Endodermal cell (in vitro differentiated cells): ENCODE measurements at regions not wholly inside any gene's neighbourhood (a gene's known extent, or its start where the extent isn't known, plus 50 kb on each side); places are given as distances from the start of the nearest gene placed in this dataset.

Experiments
- DNase-seq: peaks from one replicate; pipeline ENCODE4 v3.0.0-alpha.2; 2017
- H3K27ac ChIP-seq: 2 replicates; pipeline ENCODE4 v1.5.1; 2013; ENCODE audit warnings: mild to moderate bottlenecking, low read depth, low read length, moderate library complexity
- H3K27me3 ChIP-seq: 2 replicates; pipeline ENCODE4 v1.6.1; 2013; ENCODE audit warnings: mild to moderate bottlenecking, low read length, moderate library complexity; ENCODE audit not compliant: insufficient read depth, control insufficient read depth, poor library complexity, severe bottlenecking
- H3K36me3 ChIP-seq: 2 replicates; pipeline ENCODE4 v1.7.0; 2013; ENCODE audit warnings: mild to moderate bottlenecking, low read length, moderate library complexity; ENCODE audit not compliant: control insufficient read depth, insufficient read depth
- H3K4me1 ChIP-seq: one replicate; pipeline ENCODE4 v1.7.0; 2013; ENCODE audit warnings: low read length; ENCODE audit not compliant: control insufficient read depth, insufficient read depth
- H3K4me3 ChIP-seq: 2 replicates; pipeline ENCODE4 v1.5.1; 2013; ENCODE audit warnings: mild to moderate bottlenecking, low read length, moderate library complexity
- H3K9ac ChIP-seq: 2 replicates; pipeline ENCODE4 v1.6.1; 2013; ENCODE audit warnings: mild to moderate bottlenecking, low read length, moderate library complexity; ENCODE audit not compliant: poor library complexity, severe bottlenecking; ENCODE audit errors: extremely low read depth
- H3K9me3 ChIP-seq: 2 replicates; pipeline ENCODE4 v1.6.1; 2013; ENCODE audit warnings: mild to moderate bottlenecking, low read length, moderate library complexity; ENCODE audit not compliant: control insufficient read depth
- H3K27ac Mint-ChIP-seq: 2 replicates; pipeline ENCODE4 v1.8.0; 2020; ENCODE audit warnings: mixed read lengths
- H3K27me3 Mint-ChIP-seq: 2 replicates; pipeline ENCODE4 v1.8.0; 2021; ENCODE audit warnings: mild to moderate bottlenecking, mixed read lengths; ENCODE audit not compliant: insufficient read depth
- H3K36me3 Mint-ChIP-seq: 2 replicates; pipeline ENCODE4 v1.8.0; 2020; ENCODE audit warnings: low read depth, mixed read lengths
- H3K4me1 Mint-ChIP-seq: 2 replicates; pipeline ENCODE4 v1.8.0; 2020; ENCODE audit warnings: mixed read lengths
- H3K4me3 Mint-ChIP-seq: 2 replicates; pipeline ENCODE4 v1.8.0; 2020; ENCODE audit warnings: mild to moderate bottlenecking, moderate library complexity, mixed read lengths
- H3K9me3 Mint-ChIP-seq: 2 replicates; pipeline ENCODE4 v1.8.0; 2020; ENCODE audit warnings: mild to moderate bottlenecking, mixed read lengths
- CTCF ChIP-seq: fragments of 200-600 bp; sonication (generic); conservative IDR thresholded peaks from 2 replicates; pipeline ENCODE4 v1.5.0; 2021; ENCODE audit warnings: antibody characterized with exemption, mild to moderate bottlenecking
- WGBS, 2 experiments: methylation state at CpG; one replicate each; pipeline versions ENCODE4 v1.1.5 to v1.1.7; 2013; ENCODE audit warnings: missing lambda C conversion rate in 2 of 2, mixed read lengths in 1 of 2; ENCODE audit not compliant: insufficient coverage in 1 of 2, insufficient read length in 1 of 2; 5-methylcytosine and 5-hydroxymethylcytosine counted together

GRCh38 chr3:55173504-55173903 is 245.6 kb upstream of the LRTM1 start:
- TF ChIP-seq CTCF = no peak
- Histone ChIP-seq H3K9me3 (no peaks in the 10 kb centered on the region), H3K4me1 (no peaks in the 10 kb centered on the region), H3K36me3 (no peaks in the 10 kb centered on the region), H3K27me3 (no peaks in the 10 kb centered on the region), H3K27ac (no peak overlapping the region), H3K9ac (no peak overlapping the region), H3K4me3 (no peak overlapping the region)
- Mint-ChIP-seq H3K4me1 (no peaks in the 10 kb centered on the region), H3K4me3 (no peak overlapping the region), H3K27me3 (no peaks in the 10 kb centered on the region), H3K27ac (no peak overlapping the region), H3K9me3 (peaks cover 1% of the 10 kb centered on the region), H3K36me3 (no peaks in the 10 kb centered on the region)
- WGBS, 2 experiments = 71 to 93% methylated on average over 1 of the region's 1 CpG
- DNase-seq = no peak

GRCh38 chr3:55172913-55173312 is 245.1 kb upstream of the LRTM1 start:
- WGBS, 2 experiments = 89 to 97% methylated on average over 3 to 4 of the region's 4 CpGs

GRCh38 chr3:55170444-55170843 is 242.6 kb upstream of the LRTM1 start:
- peaks cover 1% of the 10 kb centered on the region for H3K9me3 Mint-ChIP-seq
- H3K4me1 ChIP-seq = no peaks in the 10 kb centered on the region
- no peaks in the 10 kb centered on the region for H3K27me3 ChIP-seq
- H3K36me3 Mint-ChIP-seq = no peaks in the 10 kb centered on the region
- no peak overlapping the region for H3K27ac ChIP-seq
- no peaks in the 10 kb centered on the region for H3K36me3 ChIP-seq
- no peaks in the 10 kb centered on the region for H3K27me3 Mint-ChIP-seq
- no peak overlapping the region for H3K4me3 Mint-ChIP-seq
- TF ChIP-seq CTCF = no peak
- no peaks in the 10 kb centered on the region for H3K9me3 ChIP-seq
- H3K4me1 Mint-ChIP-seq = no peaks in the 10 kb centered on the region
- no CpG with 5 or more reads among the region's 1 CpG for WGBS, 2 experiments
- DNase-seq = no peak
- H3K27ac Mint-ChIP-seq = no peak overlapping the region
- H3K4me3 ChIP-seq = no peak overlapping the region
- H3K9ac ChIP-seq = no peak overlapping the region

More at GRCh38 chr3:55172913-55173312, 245.1 kb upstream of the LRTM1 start:
- Mint-ChIP-seq H3K4me1 (no peaks in the 10 kb centered on the region), H3K27me3 (no peaks in the 10 kb centered on the region), H3K4me3 (no peak overlapping the region), H3K9me3 (peaks cover 1% of the 10 kb centered on the region), H3K27ac (no peak overlapping the region), H3K36me3 (no peaks in the 10 kb centered on the region)
- no peak overlapping the region for H3K9ac ChIP-seq
- no peaks in the 10 kb centered on the region for H3K36me3 ChIP-seq
- TF ChIP-seq CTCF = no peak
- H3K4me1 ChIP-seq = no peaks in the 10 kb centered on the region
- no peak overlapping the region for H3K27ac ChIP-seq
- no peak for DNase-seq
- H3K4me3 ChIP-seq = no peak overlapping the region
- no peaks in the 10 kb centered on the region for H3K9me3 ChIP-seq
- no peaks in the 10 kb centered on the region for H3K27me3 ChIP-seq
